ENCODE measurements at regions not wholly inside any gene's neighbourhood (a gene's known extent, or its start where the extent isn't known, plus 50 kb on each side); places are given as distances from the start of the nearest gene placed in this dataset.

DNA sequence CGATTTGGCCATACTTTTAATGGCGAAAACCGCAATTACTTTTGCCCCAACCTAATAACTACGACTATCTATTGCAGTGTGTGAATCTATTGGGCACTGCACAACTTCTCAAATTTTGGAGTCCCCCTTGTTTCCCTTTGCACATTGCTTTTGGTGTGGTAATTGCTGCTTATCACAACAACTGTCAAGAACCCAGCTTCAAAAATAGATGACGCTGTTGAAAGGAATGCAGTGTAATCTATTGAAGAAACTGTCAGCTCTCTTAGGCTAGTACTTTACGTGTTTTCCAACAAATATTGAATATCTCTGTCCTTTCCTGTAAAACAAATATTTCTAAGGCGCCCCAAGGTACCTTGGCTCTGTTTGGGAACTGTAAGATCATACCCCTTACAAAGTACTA, 222.8 kb upstream of the UBE2E2 start:
- Histone ChIP-seq H3K27ac (no peak overlapping the region), H3K36me3 (no peaks in the 10 kb centered on the region), H3K27me3 (no peaks in the 10 kb centered on the region), H3K4me3 (no peak overlapping the region), H3K4me1 (peaks cover 0 to 6% (median 0%) of the 10 kb centered on the region in 4 donors), H3K9me3 (no peaks in the 10 kb centered on the region)
- intact Hi-C loops (cut with DNase I; ENCODE audit: low total_unique reads) = no loop called here
- no peak for DNase-seq
- TF ChIP-seq, protein P1, sequence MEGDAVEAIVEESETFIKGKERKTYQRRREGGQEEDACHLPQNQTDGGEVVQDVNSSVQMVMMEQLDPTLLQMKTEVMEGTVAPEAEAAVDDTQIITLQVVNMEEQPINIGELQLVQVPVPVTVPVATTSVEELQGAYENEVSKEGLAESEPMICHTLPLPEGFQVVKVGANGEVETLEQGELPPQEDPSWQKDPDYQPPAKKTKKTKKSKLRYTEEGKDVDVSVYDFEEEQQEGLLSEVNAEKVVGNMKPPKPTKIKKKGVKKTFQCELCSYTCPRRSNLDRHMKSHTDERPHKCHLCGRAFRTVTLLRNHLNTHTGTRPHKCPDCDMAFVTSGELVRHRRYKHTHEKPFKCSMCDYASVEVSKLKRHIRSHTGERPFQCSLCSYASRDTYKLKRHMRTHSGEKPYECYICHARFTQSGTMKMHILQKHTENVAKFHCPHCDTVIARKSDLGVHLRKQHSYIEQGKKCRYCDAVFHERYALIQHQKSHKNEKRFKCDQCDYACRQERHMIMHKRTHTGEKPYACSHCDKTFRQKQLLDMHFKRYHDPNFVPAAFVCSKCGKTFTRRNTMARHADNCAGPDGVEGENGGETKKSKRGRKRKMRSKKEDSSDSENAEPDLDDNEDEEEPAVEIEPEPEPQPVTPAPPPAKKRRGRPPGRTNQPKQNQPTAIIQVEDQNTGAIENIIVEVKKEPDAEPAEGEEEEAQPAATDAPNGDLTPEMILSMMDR (IDR thresholded peaks at IDR 0.05) = no peak

DNA sequence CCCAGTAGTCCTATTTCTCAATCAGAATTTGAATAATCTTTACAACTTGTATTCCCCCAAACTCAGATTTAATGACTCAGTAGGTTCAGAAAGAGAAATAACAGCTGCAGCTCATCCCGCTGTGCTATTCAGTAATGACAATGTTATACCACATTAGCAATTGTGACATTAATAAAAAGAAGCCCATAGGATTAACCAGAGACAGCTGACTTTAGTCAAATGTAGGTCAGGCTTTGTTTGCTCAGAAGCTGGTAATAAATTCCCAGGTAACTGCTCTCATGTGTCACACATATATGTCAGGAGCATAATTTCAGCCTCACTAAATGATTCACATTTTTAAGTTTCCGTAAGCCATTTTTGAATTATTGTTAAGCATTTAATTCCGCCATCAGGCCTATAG, 222.0 kb upstream of the UBE2E2 start:
- Histone ChIP-seq H3K4me3 (no peak overlapping the region), H3K9me3 (no peaks in the 10 kb centered on the region), H3K27ac (no peak overlapping the region), H3K36me3 (no peaks in the 10 kb centered on the region), H3K4me1 (peaks cover 0 to 6% (median 0%) of the 10 kb centered on the region in 4 donors), H3K27me3 (no peaks in the 10 kb centered on the region)
- TF ChIP-seq, protein P1 (IDR thresholded peaks at IDR 0.05) = no peak
- no peak for DNase-seq
- intact Hi-C loops (cut with DNase I; ENCODE audit: low total_unique reads) = no loop called here

DNA sequence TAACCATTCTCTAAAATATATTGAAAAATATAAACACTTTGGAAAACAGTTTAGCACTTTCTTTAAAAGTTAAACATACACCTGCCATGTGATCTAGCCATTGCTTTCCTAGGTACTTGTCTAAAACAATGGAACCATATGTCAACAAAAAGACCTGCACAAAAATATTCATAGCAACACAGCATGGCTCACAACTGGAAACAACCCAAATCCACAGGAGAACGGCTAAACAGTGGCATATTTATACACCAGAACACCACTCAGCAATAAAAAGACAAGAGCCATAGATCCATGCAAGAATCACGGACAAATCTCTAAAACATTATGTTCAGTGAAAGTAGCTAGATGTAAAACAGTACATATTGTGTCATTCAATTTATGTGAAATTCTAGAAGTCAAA, 221.3 kb upstream of the UBE2E2 start:
- no peak overlapping the region for H3K4me3 ChIP-seq
- H3K36me3 ChIP-seq = no peaks in the 10 kb centered on the region
- H3K9me3 ChIP-seq = no peaks in the 10 kb centered on the region
- intact Hi-C loops (cut with DNase I; ENCODE audit: low total_unique reads) = no loop called here
- no peaks in the 10 kb centered on the region for H3K27me3 ChIP-seq
- TF ChIP-seq, protein P1 (IDR thresholded peaks at IDR 0.05) = no peak
- H3K27ac ChIP-seq = no peak overlapping the region
- H3K4me1 ChIP-seq = peaks cover 0 to 6% (median 0%) of the 10 kb centered on the region in 4 donors
- DNase-seq = no peak

DNA sequence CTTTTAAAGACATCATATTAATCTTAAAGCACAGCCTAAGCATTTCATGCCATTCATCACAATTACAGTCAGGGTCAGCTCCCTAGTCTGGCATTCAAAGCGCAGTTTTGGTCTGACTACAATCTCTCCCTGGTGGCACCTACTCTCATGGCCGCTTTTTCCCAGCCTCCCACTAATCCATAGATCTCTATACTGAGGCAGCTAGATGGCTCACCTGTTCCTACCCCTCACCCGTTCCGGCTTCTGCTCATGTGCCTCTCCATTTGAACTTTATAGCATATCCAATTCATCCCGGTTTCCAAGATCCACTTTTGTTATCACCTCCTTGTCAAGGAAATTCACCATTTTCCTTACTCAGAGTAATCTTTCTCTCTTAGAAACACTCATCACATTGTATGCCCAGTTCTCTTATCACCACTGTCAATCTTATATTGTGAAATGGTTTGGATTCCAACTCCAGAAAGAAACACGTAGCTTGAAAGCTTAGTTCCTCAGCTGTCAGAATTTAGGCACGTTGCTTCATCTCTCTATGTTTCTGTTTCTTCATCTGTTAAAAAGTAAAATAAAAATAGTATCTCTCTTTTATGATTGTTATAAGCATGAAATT, 220.0 kb upstream of the UBE2E2 start:
- no peaks in the 10 kb centered on the region for H3K4me1 ChIP-seq
- no peaks in the 10 kb centered on the region for H3K36me3 ChIP-seq
- no peak for DNase-seq
- no peak overlapping the region for H3K4me3 ChIP-seq
- H3K27me3 ChIP-seq = no peaks in the 10 kb centered on the region
- no peaks in the 10 kb centered on the region for H3K9me3 ChIP-seq
- TF ChIP-seq, protein P1 (IDR thresholded peaks at IDR 0.05) = no peak
- no peak overlapping the region for H3K27ac ChIP-seq
- intact Hi-C loops (cut with DNase I; ENCODE audit: low total_unique reads) = no loop called here

DNA sequence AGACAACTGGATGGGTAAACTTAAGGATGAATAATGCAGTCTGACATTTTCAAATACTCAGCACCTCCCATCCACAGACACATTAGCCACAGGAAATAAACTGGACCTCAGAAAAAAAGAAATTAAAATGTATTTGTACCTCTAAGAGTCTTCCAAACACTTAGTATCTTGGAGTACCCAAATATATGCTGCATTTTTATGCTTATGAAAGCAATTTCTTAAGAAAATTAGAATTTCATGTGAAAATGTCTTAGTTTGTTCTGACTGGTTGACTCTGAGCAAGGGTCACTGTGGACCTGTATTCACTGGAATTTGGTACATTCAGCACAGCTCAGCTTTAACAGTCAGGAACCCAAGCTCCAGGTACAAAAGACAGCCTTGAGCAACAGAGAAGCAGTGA, 216.2 kb upstream of the UBE2E2 start:
- no peaks in the 10 kb centered on the region for H3K36me3 ChIP-seq
- no peak for DNase-seq
- H3K27ac ChIP-seq = no peak overlapping the region
- H3K4me1 ChIP-seq = no peaks in the 10 kb centered on the region
- H3K27me3 ChIP-seq = no peaks in the 10 kb centered on the region
- intact Hi-C loops (cut with DNase I; ENCODE audit: low total_unique reads) = no loop called here
- no peaks in the 10 kb centered on the region for H3K9me3 ChIP-seq
- TF ChIP-seq, protein P1 (IDR thresholded peaks at IDR 0.05) = no peak
- no peak overlapping the region for H3K4me3 ChIP-seq

DNA sequence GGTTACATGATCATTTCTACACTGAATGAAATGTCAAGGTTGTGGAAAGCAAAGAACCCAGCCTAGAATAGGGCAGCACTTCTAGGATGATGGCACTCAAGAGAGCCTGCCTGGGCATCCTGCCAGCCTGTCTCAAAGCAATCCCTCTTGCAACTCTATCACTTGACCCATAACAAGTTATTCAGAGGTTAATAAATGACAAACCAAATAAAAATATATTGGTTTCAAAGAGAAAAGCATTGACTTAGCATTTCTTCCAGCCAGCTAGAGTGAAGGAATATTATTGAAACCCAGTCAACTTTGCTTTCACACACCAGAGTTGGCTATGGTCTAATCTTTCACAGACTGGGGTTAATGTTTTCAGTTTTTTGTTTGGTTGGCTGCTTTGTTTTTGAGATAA, 214.6 kb upstream of the UBE2E2 start:
- no peak for DNase-seq
- Histone ChIP-seq H3K9me3 (no peaks in the 10 kb centered on the region), H3K36me3 (no peaks in the 10 kb centered on the region), H3K27me3 (no peaks in the 10 kb centered on the region), H3K4me3 (no peak overlapping the region), H3K4me1 (no peaks in the 10 kb centered on the region), H3K27ac (no peak overlapping the region)
- intact Hi-C loops (cut with DNase I; ENCODE audit: low total_unique reads) = no loop called here
- TF ChIP-seq, protein P1 (IDR thresholded peaks at IDR 0.05) = no peak

Data from tibial artery (tissue), 4 donors.